ENCODE measurements at regions not wholly inside any gene's neighbourhood (a gene's known extent, or its start where the extent isn't known, plus 50 kb on each side); places are given as distances from the start of the nearest gene placed in this dataset.

- H4K20me1 ChIP-seq (replicated peaks; ENCODE audit: control insufficient read depth, insufficient read depth, low read length) = no peaks in the 10 kb centered on the region
- no peaks in the 10 kb centered on the region for H3K36me3 ChIP-seq (ENCODE audit: control insufficient read depth, insufficient read depth, low read length)
- H3K27ac ChIP-seq (ENCODE audit: extremely low read depth, low read depth, low read length) = no peak overlapping the region
- no peak overlapping the region for H3K4me2 ChIP-seq (ENCODE audit: insufficient read depth, low read length)
- no peak for FAIRE-seq
- DNase-seq (ENCODE audit: extremely low read depth in 1 of 4, low spot score in 3 of 4) = no peak
- H3K9me1 ChIP-seq (ENCODE audit: control insufficient read depth, insufficient read depth, low read length) = no peaks in the 10 kb centered on the region
- H2AFZ ChIP-seq (ENCODE audit: low read depth, low read length) = no peak overlapping the region
- ATAC-seq = no peak
- in situ Hi-C loops (cut with MboI) (no loop called here), intact Hi-C loops (cut with micrococcal nuclease) (no loop called here)
- ChIA-PET POLR2A (interaction anchor here (0.7 kb wide), 2 partner anchors 42 to 298 kb away, joined by 3 read pairs; no protein-coding TSS in a partner anchor), CTCF (ENCODE audit: low intra/inter-chr PET ratio) (no interaction called here)
- no TSS peak for BruUV-seq (replicated peaks)
- no peaks in the 10 kb centered on the region for H3K9me3 ChIP-seq (replicated peaks; ENCODE audit: control insufficient read depth, insufficient read depth, low read depth, low read length)
- no peaks in the 10 kb centered on the region for H3K79me2 ChIP-seq (ENCODE audit: control insufficient read depth, insufficient read depth, low read length)
- no peak overlapping the region for H3K4me3 ChIP-seq
- peaks cover 0 to 3% of the 10 kb centered on the region in 2 experiments; a peak in 3 of 5 replicates for H3K4me1 ChIP-seq (replicated peaks in 1 of 2; ENCODE audit: control insufficient read depth in 2 of 2, insufficient read depth in 2 of 2, low read length in 2 of 2)
- peaks cover 15 to 40% of the 10 kb centered on the region in 2 experiments for H3K27me3 ChIP-seq (ENCODE audit: control insufficient read depth in 2 of 2, insufficient read depth in 2 of 2, low read length in 2 of 2)
- WGBS (ENCODE audit: insufficient coverage, low coverage, missing lambda C conversion rate) = 3% methylated on average over 3 of the region's 3 CpGs
- no peak overlapping the region for H3K9ac ChIP-seq (ENCODE audit: insufficient read depth in 1 of 2, low read depth in 2 of 2, low read length in 2 of 2)
- no peak for TF ChIP-seq E2F8 (IDR thresholded peaks at IDR 0.05; ENCODE audit: low read depth, partially characterized antibody)
- TF ChIP-seq HNRNPK (IDR thresholded peaks at IDR 0.05; ENCODE audit: low read depth, low read length, poor library complexity, severe bottlenecking) = peak; percentile 95
- TF ChIP-seq RBM25 (IDR thresholded peaks at IDR 0.05; ENCODE audit: low read depth, low read length, severe bottlenecking) = no peak
- TF ChIP-seq CEBPZ (IDR thresholded peaks at IDR 0.05; ENCODE audit: borderline replicate concordance, low read depth, low read length) = no peak
- TF ChIP-seq HMG20A (CRISPR knock-in tag; conservative IDR thresholded peaks at IDR 0.05) = no peak
- no peak for TF ChIP-seq NFRKB (IDR thresholded peaks at IDR 0.05; ENCODE audit: low read depth)
- no peak for TF ChIP-seq FOXJ3 (CRISPR knock-in tag; IDR thresholded peaks at IDR 0.05)
- TF ChIP-seq SPI1 (IDR thresholded peaks at IDR 0.05; ENCODE audit: borderline replicate concordance, low read depth, low read length) = no peak
- no peak for TF ChIP-seq ZNF668 (CRISPR knock-in tag; IDR thresholded peaks at IDR 0.05)
- TF ChIP-seq CHD4 (IDR thresholded peaks at IDR 0.05; ENCODE audit: insufficient read depth, insufficient replicate concordance, low read depth, low read length, poor library complexity, severe bottlenecking) = no peak
- TF ChIP-seq RAD21 (CRISPR knock-in tag; conservative IDR thresholded peaks at IDR 0.05 in 1 of 2, IDR thresholded peaks at IDR 0.05 in 1 of 2) = no peak
- TF ChIP-seq SMARCC2 (IDR thresholded peaks at IDR 0.05; ENCODE audit: low read depth) = no peak
- no peak for TF ChIP-seq RBM22 (IDR thresholded peaks at IDR 0.05; ENCODE audit: low read depth, low read length, poor library complexity, severe bottlenecking)
- TF ChIP-seq FOXA3 (CRISPR knock-in tag; conservative IDR thresholded peaks at IDR 0.05 in 1 of 2, IDR thresholded peaks at IDR 0.05 in 1 of 2) = no peak
Observed at GRCh38 chr6:6836609-6837406, 248.3 kb downstream of the LY86 start.

Data from K562 (cell line).